ENCODE measurements at regions not wholly inside any gene's neighbourhood (a gene's known extent, or its start where the extent isn't known, plus 50 kb on each side); places are given as distances from the start of the nearest gene placed in this dataset.

GRCh38 chr6:150766201-150766997 is 99.1 kb upstream of the MTHFD1L start:
- TF ChIP-seq ZNF629 (tag by site-specific recombination; IDR thresholded peaks at IDR 0.05): no peak
- no peak for TF ChIP-seq CTCF (tag by site-specific recombination; IDR thresholded peaks at IDR 0.05)
- no peak for TF ChIP-seq ZNF747 (tag by site-specific recombination; IDR thresholded peaks at IDR 0.05)
- no peak for TF ChIP-seq ZNF704 (tag by site-specific recombination; IDR thresholded peaks at IDR 0.05)
- TF ChIP-seq ZNF121 (tag by site-specific recombination; IDR thresholded peaks at IDR 0.05): no peak
- no peak for TF ChIP-seq REST (tag by site-specific recombination; IDR thresholded peaks at IDR 0.05)
- no peak for TF ChIP-seq ZFP37 (tag by site-specific recombination; IDR thresholded peaks at IDR 0.05)
- TF ChIP-seq ZNF423 (tag by site-specific recombination; IDR thresholded peaks at IDR 0.05): no peak
- no peak for TF ChIP-seq ZSCAN18 (tag by site-specific recombination; IDR thresholded peaks at IDR 0.05)
- TF ChIP-seq ATF2 (tag by site-specific recombination; IDR thresholded peaks at IDR 0.05; ENCODE audit: low read depth): no peak
